ENCODE measurements at regions not wholly inside any gene's neighbourhood (a gene's known extent, or its start where the extent isn't known, plus 50 kb on each side); places are given as distances from the start of the nearest gene placed in this dataset.

- Mint-ChIP-seq H3K9me3 (ENCODE audit: unreplicated experiment) (no peaks in the 10 kb centered on the region), H3K27ac (ENCODE audit: unreplicated experiment) (no peak overlapping the region), H3K4me3 (ENCODE audit: unreplicated experiment) (no peak overlapping the region), H3K27me3 (ENCODE audit: unreplicated experiment) (peaks cover 5% of the 10 kb centered on the region), H3K4me1 (ENCODE audit: unreplicated experiment) (peaks cover 7% of the 10 kb centered on the region), H3K36me3 (ENCODE audit: unreplicated experiment) (no peaks in the 10 kb centered on the region)
- no peak for DNase-seq (ENCODE audit: extremely low spot score, unreplicated experiment)
- no peak for TF ChIP-seq CTCF (IDR thresholded peaks at IDR 0.05)
Observed at GRCh38 chr12:115320451-115320850, 636.5 kb upstream of the TBX3 start.

GRCh38 chr12:115319446-115320040, 635.6 kb upstream of the TBX3 start:
- H3K36me3 Mint-ChIP-seq (ENCODE audit: unreplicated experiment) = no peaks in the 10 kb centered on the region
- TF ChIP-seq CTCF (IDR thresholded peaks at IDR 0.05) = no peak
- no peak overlapping the region for H3K4me3 Mint-ChIP-seq (ENCODE audit: unreplicated experiment)
- peaks cover 4% of the 10 kb centered on the region for H3K9me3 Mint-ChIP-seq (ENCODE audit: unreplicated experiment)
- no peak overlapping the region for H3K27ac Mint-ChIP-seq (ENCODE audit: unreplicated experiment)
- DNase-seq (ENCODE audit: extremely low spot score, unreplicated experiment) = no peak
- H3K4me1 Mint-ChIP-seq (ENCODE audit: unreplicated experiment) = peaks cover 7% of the 10 kb centered on the region
- peaks cover 5% of the 10 kb centered on the region for H3K27me3 Mint-ChIP-seq (ENCODE audit: unreplicated experiment)

GRCh38 chr12:115313929-115314328, 630.0 kb upstream of the TBX3 start:
- TF ChIP-seq CTCF (IDR thresholded peaks at IDR 0.05) = no peak
- Mint-ChIP-seq H3K36me3 (ENCODE audit: unreplicated experiment) (no peaks in the 10 kb centered on the region), H3K4me1 (ENCODE audit: unreplicated experiment) (no peaks in the 10 kb centered on the region), H3K27ac (ENCODE audit: unreplicated experiment) (no peak overlapping the region), H3K27me3 (ENCODE audit: unreplicated experiment) (peaks cover 8% of the 10 kb centered on the region), H3K9me3 (ENCODE audit: unreplicated experiment) (peaks cover 10% of the 10 kb centered on the region), H3K4me3 (ENCODE audit: unreplicated experiment) (no peak overlapping the region)
- no peak for DNase-seq (ENCODE audit: extremely low spot score, unreplicated experiment)

- Mint-ChIP-seq H3K27ac (ENCODE audit: unreplicated experiment) (no peak overlapping the region), H3K9me3 (ENCODE audit: unreplicated experiment) (peaks cover 10% of the 10 kb centered on the region), H3K4me3 (ENCODE audit: unreplicated experiment) (no peak overlapping the region), H3K27me3 (ENCODE audit: unreplicated experiment) (peaks cover 11% of the 10 kb centered on the region), H3K36me3 (ENCODE audit: unreplicated experiment) (no peaks in the 10 kb centered on the region), H3K4me1 (ENCODE audit: unreplicated experiment) (no peaks in the 10 kb centered on the region)
- no peak for DNase-seq (ENCODE audit: extremely low spot score, unreplicated experiment)
- no peak for TF ChIP-seq CTCF (IDR thresholded peaks at IDR 0.05)
Observed at GRCh38 chr12:115312901-115313300, 628.9 kb upstream of the TBX3 start.

GRCh38 chr12:115311875-115312274, 627.9 kb upstream of the TBX3 start:
- H3K27ac Mint-ChIP-seq (ENCODE audit: unreplicated experiment) = no peak overlapping the region
- H3K4me3 Mint-ChIP-seq (ENCODE audit: unreplicated experiment) = no peak overlapping the region
- no peak for TF ChIP-seq CTCF (IDR thresholded peaks at IDR 0.05)

More at GRCh38 chr12:115311875-115312274, 627.9 kb upstream of the TBX3 start:
- no peaks in the 10 kb centered on the region for H3K4me1 Mint-ChIP-seq (ENCODE audit: unreplicated experiment)
- H3K9me3 Mint-ChIP-seq (ENCODE audit: unreplicated experiment) = peaks cover 10% of the 10 kb centered on the region
- H3K36me3 Mint-ChIP-seq (ENCODE audit: unreplicated experiment) = no peaks in the 10 kb centered on the region
- DNase-seq (ENCODE audit: extremely low spot score, unreplicated experiment) = no peak
- H3K27me3 Mint-ChIP-seq (ENCODE audit: unreplicated experiment) = peaks cover 8% of the 10 kb centered on the region
